Gastrocnemius medialis (tissue), 4 donors: ENCODE measurements at regions not wholly inside any gene's neighbourhood (a gene's known extent, or its start where the extent isn't known, plus 50 kb on each side); places are given as distances from the start of the nearest gene placed in this dataset.

Source experiments
- ATAC-seq, 2 donors: fragments of 150-250 bp; one replicate each; pipeline ENCODE4 v1.9.1; 2016
- DNase-seq, 2 donors: peaks; one replicate each; pipeline ENCODE4 v3.0.0-alpha.2; 2019
- H3K27ac ChIP-seq, 4 donors: fragments of 200-600 bp; sonication (generic); 1 replicate in 1 of 4; 2 replicates in 3 of 4; pipeline ENCODE4 v1.5.1; 2016 to 2018; ENCODE audit warnings: mild to moderate bottlenecking in 2 of 4, moderate library complexity in 1 of 4
- H3K27me3 ChIP-seq, 3 donors: fragments of 200-600 bp; sonication (generic) in 2 of 3; 1 replicate in 1 of 3; 2 replicates in 2 of 3; pipeline versions ENCODE4 v1.5.1 to v1.6.0; 2016 to 2019; ENCODE audit warnings: mild to moderate bottlenecking in 1 of 3, moderate library complexity in 1 of 3
- H3K36me3 ChIP-seq, 2 donors: fragments of 200-600 bp; sonication (generic) in 1 of 2; one replicate each; pipeline ENCODE4 v1.5.1; 2017 to 2018
- H3K4me1 ChIP-seq, 2 donors: fragments of 200-600 bp; sonication (generic) in 1 of 2; one replicate each; pipeline ENCODE4 v1.5.1; 2016 to 2017; ENCODE audit warnings: mild to moderate bottlenecking in 2 of 2
- H3K4me3 ChIP-seq, 4 donors: fragments of 200-600 bp; sonication (generic) in 3 of 4; 1 replicate in 1 of 4; 2 replicates in 3 of 4; pipeline ENCODE4 v1.5.1; 2016 to 2019; ENCODE audit warnings: mild to moderate bottlenecking in 2 of 4
- H3K9me3 ChIP-seq, 3 donors: fragments of 200-600 bp; sonication (generic) in 2 of 3; 1 replicate in 1 of 3; 2 replicates in 2 of 3; pipeline ENCODE4 v1.5.1; 2016 to 2019
- CTCF ChIP-seq, 5 experiments: fragments of 450-650 bp in 3 of 5; fragments of 200-600 bp in 2 of 5; sonication (generic) in 2 of 5; IDR thresholded peaks in 4 of 5; conservative IDR thresholded peaks in 1 of 5; 1 replicate in 4 of 5; 2 replicates in 1 of 5; pipeline ENCODE4 v1.5.1; 2016 to 2019; ENCODE audit warnings: antibody characterized with exemption in 5 of 5, mild to moderate bottlenecking in 3 of 5, moderate library complexity in 3 of 5
- POLR2A ChIP-seq, 2 donors: fragments of 450-650 bp; IDR thresholded peaks; one replicate each; pipeline ENCODE4 v1.6.1; 2017; ENCODE audit warnings: antibody characterized with exemption in 2 of 2, mild to moderate bottlenecking in 2 of 2, moderate library complexity in 2 of 2
- in situ Hi-C, 4 donors: fragments of 200-750 bp; cut with MboI; loops; one replicate each; pipeline versions ENCODE4 v1.15.0 to v1.8.0; 2017; ENCODE audit warnings: low sequenced_read_pairs in 4 of 4
- intact Hi-C: fragments of 100-400 bp; cut with DNase I; formaldehyde crosslinking; loops from one replicate; pipeline ENCODE4 v1.15.1; 2023; ENCODE audit warnings: low total_unique reads

GRCh38 chr9:26371236-26371635, 521.4 kb downstream of the CAAP1 start:
- Histone ChIP-seq H3K4me1 (no peaks in the 10 kb centered on the region), H3K9me3 (no peaks in the 10 kb centered on the region), H3K4me3 (no peak overlapping the region), H3K27me3 (no peaks in the 10 kb centered on the region), H3K27ac (no peak overlapping the region), H3K36me3 (no peaks in the 10 kb centered on the region)
- intact Hi-C loops (no loop called here), in situ Hi-C loops (no loop called here)
- no peak for TF ChIP-seq POLR2A (IDR thresholded peaks at IDR 0.05)
- TF ChIP-seq CTCF (IDR thresholded peaks at IDR 0.05 in 4 of 5, conservative IDR thresholded peaks at IDR 0.05 in 1 of 5), result no peak
- no peak for ATAC-seq
- DNase-seq, result no peak

- H3K27me3 ChIP-seq, result no peaks in the 10 kb centered on the region
- no peak overlapping the region for H3K27ac ChIP-seq
- intact Hi-C loops (no loop called here), in situ Hi-C loops (no loop called here)
- ATAC-seq (no peak), DNase-seq (no peak)
- H3K4me3 ChIP-seq, result no peak overlapping the region
- TF ChIP-seq CTCF (IDR thresholded peaks at IDR 0.05 in 4 of 5, conservative IDR thresholded peaks at IDR 0.05 in 1 of 5), result no peak
- no peak for TF ChIP-seq POLR2A (IDR thresholded peaks at IDR 0.05)
- no peaks in the 10 kb centered on the region for H3K4me1 ChIP-seq
- no peaks in the 10 kb centered on the region for H3K36me3 ChIP-seq
- no peaks in the 10 kb centered on the region for H3K9me3 ChIP-seq
Observed at GRCh38 chr9:26369093-26369492, 523.5 kb downstream of the CAAP1 start.

- intact Hi-C loops, result no loop called here
- no peak for ATAC-seq
- no peak overlapping the region for H3K27ac ChIP-seq
- H3K4me3 ChIP-seq, result no peak overlapping the region
- no peaks in the 10 kb centered on the region for H3K27me3 ChIP-seq
- no peaks in the 10 kb centered on the region for H3K36me3 ChIP-seq
- H3K4me1 ChIP-seq, result no peaks in the 10 kb centered on the region
- DNase-seq, result no peak
- TF ChIP-seq POLR2A (IDR thresholded peaks at IDR 0.05), result no peak
- no peak for TF ChIP-seq CTCF (IDR thresholded peaks at IDR 0.05 in 4 of 5, conservative IDR thresholded peaks at IDR 0.05 in 1 of 5)
- no peaks in the 10 kb centered on the region for H3K9me3 ChIP-seq
- in situ Hi-C loops, result no loop called here
Observed at GRCh38 chr9:26368241-26368640, 524.4 kb downstream of the CAAP1 start.

GRCh38 chr9:26361010-26361409, 531.6 kb downstream of the CAAP1 start:
- Histone ChIP-seq H3K36me3 (no peaks in the 10 kb centered on the region), H3K4me3 (no peak overlapping the region), H3K27me3 (no peaks in the 10 kb centered on the region), H3K4me1 (no peaks in the 10 kb centered on the region), H3K27ac (no peak overlapping the region), H3K9me3 (no peaks in the 10 kb centered on the region)
- intact Hi-C loops (no loop called here), in situ Hi-C loops (no loop called here)
- TF ChIP-seq POLR2A (IDR thresholded peaks at IDR 0.05), result no peak
- TF ChIP-seq CTCF (IDR thresholded peaks at IDR 0.05 in 4 of 5, conservative IDR thresholded peaks at IDR 0.05 in 1 of 5), result no peak
- DNase-seq, result no peak
- ATAC-seq, result no peak

- Histone ChIP-seq H3K4me3 (no peak overlapping the region), H3K9me3 (no peaks in the 10 kb centered on the region), H3K4me1 (no peaks in the 10 kb centered on the region), H3K27ac (no peak overlapping the region), H3K27me3 (no peaks in the 10 kb centered on the region), H3K36me3 (no peaks in the 10 kb centered on the region)
- ATAC-seq (no peak), DNase-seq (no peak)
- in situ Hi-C loops, result no loop called here
- intact Hi-C loops, result no loop called here
- TF ChIP-seq POLR2A (IDR thresholded peaks at IDR 0.05), result no peak
- TF ChIP-seq CTCF (IDR thresholded peaks at IDR 0.05 in 4 of 5, conservative IDR thresholded peaks at IDR 0.05 in 1 of 5), result no peak
Observed at GRCh38 chr9:26358836-26359235, 533.8 kb downstream of the CAAP1 start.
